BJ (cell line): ENCODE measurements at regions not wholly inside any gene's neighbourhood (a gene's known extent, or its start where the extent isn't known, plus 50 kb on each side); places are given as distances from the start of the nearest gene placed in this dataset.

Experiments used
- CTCF ChIA-PET: fragments of 350-600 bp; formaldehyde crosslinking; extraction: SDS; loops from one replicate; lab custom pipeline; 2021; ENCODE audit warnings: antibody characterized with exemption, inconsistent platforms; lab: Yijun Ruan, JAX
- POLR2A ChIA-PET: fragments of 300-600 bp; sonication (Branson Sonifier 250); formaldehyde crosslinking; extraction: SDS; loops from one replicate; lab custom pipeline; 2021; ENCODE audit warnings: antibody characterized with exemption; lab: Charles Lee
- DNase-seq: peaks from one replicate; pipeline ENCODE4 v3.0.0-alpha.2; 2011; ENCODE audit warnings: low read depth
- H3K27me3 ChIP-seq: 2 replicates; pipeline ENCODE4 v1.6.0; 2011; ENCODE audit warnings: low read length; ENCODE audit not compliant: control insufficient read depth, insufficient read depth
- H3K36me3 ChIP-seq: 2 replicates; pipeline ENCODE4 v1.5.1; 2011; ENCODE audit warnings: low read length; ENCODE audit not compliant: control insufficient read depth, insufficient read depth
- H3K4me3 ChIP-seq: 2 replicates; pipeline ENCODE4 v1.5.1; 2011; ENCODE audit warnings: low read depth, mild to moderate bottlenecking, control low read depth, low read length
- TF ChIP-seq, protein P1 (sequence below): IDR thresholded peaks from 2 replicates; pipeline ENCODE4 v1.5.1; 2011; ENCODE audit warnings: low read depth, mild to moderate bottlenecking, control low read depth, inconsistent platforms, low read length, moderate library complexity; ENCODE audit not compliant: insufficient read depth

DNA sequence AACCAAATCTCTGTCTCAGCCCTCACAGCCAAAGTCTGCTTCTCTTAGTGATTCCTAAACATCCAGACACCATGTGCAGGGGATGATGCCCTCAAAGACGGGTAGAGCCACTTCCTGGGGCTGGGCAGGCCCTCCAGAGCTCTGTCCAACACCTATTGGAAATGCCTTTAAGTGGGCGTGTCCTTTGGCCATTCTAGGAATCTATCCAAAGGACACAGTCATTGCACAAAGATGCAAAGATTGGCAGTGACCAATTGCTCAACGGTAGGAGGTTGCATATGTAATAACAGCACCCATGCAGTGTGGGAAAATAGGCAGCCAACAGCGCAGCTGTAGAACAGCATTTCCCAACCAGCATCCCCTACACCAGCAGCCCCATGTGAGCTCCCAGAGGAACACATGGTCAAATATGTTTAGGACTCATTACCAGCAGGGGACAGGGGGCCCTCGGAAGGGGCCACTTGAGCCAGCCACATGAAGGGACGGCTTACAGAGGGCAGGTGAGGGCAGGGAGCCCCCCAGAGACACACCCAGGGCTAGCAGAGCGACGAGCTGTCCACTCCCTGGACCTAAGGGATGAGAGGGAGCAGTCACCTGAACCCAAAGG lies 142.8 kb upstream of the IQSEC1 start:
- H3K27me3 ChIP-seq, result no peaks in the 10 kb centered on the region
- ChIA-PET POLR2A (no interaction called here), CTCF (no interaction called here)
- no peak overlapping the region for H3K4me3 ChIP-seq
- H3K36me3 ChIP-seq, result no peaks in the 10 kb centered on the region
- TF ChIP-seq, protein P1, sequence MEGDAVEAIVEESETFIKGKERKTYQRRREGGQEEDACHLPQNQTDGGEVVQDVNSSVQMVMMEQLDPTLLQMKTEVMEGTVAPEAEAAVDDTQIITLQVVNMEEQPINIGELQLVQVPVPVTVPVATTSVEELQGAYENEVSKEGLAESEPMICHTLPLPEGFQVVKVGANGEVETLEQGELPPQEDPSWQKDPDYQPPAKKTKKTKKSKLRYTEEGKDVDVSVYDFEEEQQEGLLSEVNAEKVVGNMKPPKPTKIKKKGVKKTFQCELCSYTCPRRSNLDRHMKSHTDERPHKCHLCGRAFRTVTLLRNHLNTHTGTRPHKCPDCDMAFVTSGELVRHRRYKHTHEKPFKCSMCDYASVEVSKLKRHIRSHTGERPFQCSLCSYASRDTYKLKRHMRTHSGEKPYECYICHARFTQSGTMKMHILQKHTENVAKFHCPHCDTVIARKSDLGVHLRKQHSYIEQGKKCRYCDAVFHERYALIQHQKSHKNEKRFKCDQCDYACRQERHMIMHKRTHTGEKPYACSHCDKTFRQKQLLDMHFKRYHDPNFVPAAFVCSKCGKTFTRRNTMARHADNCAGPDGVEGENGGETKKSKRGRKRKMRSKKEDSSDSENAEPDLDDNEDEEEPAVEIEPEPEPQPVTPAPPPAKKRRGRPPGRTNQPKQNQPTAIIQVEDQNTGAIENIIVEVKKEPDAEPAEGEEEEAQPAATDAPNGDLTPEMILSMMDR, result no peak
- DNase-seq, result peak; percentile 6

DNA sequence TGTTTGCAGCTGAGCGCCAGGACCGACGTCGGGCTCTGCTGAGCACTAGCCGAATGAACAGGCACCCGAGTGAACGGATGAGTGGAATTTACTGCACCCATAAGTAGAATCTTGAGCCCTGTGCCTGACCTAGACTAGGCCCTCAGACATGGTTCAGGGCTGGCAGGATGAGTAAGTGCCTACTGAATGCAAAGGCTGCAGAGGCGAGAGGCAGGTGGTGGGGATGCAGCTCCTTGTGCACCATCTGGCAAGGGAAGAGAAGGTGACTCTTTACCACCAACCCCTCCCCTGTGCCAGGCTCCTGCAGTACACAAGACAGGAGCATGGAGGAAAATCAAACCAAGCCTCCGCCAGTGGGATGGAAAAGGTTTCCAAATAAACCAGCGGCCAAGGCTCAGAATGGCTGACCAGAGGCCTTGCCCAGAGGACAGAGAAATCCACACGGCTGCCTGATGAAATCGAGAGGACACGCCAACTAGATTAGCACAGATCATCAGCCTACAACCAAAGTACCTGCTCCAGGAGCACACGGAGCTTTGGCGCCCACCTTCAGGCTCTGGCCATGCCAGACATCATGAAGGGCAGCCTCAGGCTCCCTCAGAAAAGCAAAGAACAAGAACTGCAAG lies 141.7 kb upstream of the IQSEC1 start:
- Histone ChIP-seq H3K27me3 (no peaks in the 10 kb centered on the region), H3K36me3 (no peaks in the 10 kb centered on the region), H3K4me3 (no peak overlapping the region)
- ChIA-PET CTCF (no interaction called here), POLR2A (no interaction called here)
- TF ChIP-seq, protein P1, result no peak
- no peak for DNase-seq

DNA sequence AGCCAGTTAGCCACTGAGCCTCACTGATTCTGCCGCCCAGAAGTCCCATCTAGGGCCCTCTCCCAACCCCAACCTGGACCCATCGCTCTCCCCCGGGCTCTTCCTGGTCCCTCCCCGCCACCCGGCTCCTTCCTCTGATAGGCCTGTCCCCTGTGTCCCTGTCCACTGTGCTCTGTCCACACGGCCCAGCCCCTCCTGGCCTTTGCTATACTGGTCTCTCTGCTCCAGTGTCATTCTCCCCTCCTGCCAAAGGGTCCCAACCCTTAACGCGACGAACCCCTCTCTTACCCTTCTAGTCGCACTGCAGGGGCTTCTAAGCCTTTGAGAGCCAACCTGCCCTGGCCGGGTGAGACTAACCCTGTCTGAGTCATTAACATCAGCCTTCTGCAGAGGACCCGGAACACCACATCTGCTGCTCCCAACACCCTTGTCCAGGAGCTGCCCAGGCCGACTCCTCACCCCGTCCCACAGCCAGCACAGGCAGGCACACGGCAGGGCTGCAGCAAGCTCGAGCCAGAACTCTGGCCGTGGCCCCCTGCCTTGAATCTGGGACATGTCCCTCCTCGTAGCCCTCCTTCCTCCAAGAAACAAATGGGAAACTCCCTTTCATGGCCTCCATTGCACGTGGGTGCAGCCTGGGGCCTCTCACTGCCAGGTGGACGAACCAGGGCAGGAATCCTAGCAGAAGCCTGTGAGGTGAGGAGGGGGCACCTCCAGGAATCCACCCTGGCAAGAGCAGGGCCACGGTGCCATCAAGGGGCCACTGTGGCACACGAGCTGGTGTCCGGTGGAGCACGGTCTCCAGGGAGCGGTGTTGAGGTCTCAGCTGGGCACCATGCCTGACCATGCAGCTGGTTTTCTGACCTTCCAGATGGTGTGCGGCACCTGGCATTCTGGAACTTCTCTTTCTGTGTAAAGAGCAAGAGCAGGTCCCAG lies 140.9 kb upstream of the IQSEC1 start:
- POLR2A ChIA-PET, result no interaction called here
- TF ChIP-seq, protein P1, result no peak
- Histone ChIP-seq H3K27me3 (no peaks in the 10 kb centered on the region), H3K4me3 (no peak overlapping the region), H3K36me3 (no peaks in the 10 kb centered on the region)
- no peak for DNase-seq
- CTCF ChIA-PET, result no interaction called here

DNA sequence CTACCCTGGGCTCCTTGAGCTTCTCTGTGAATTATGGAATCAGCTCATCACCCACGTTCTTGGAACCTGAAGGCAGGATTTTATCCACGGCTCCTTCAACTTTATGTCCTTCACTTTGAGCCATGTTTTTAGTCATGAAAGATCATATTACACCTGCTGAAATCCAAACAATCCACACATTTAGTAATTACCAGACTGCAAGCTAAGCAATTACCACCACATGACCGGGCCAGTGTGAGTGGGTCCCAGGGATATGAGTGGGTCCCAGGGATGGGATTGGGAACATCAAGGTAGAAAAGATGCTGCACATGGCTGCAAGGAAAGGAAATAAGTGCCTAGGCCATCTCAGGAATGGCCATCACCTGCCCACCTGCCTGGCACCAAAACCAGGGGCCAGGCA lies 140.3 kb upstream of the IQSEC1 start:
- TF ChIP-seq, protein P1, result no peak
- ChIA-PET POLR2A (no interaction called here), CTCF (no interaction called here)
- H3K27me3 ChIP-seq, result no peaks in the 10 kb centered on the region; the same call in 1 of the 2 replicates
- H3K4me3 ChIP-seq, result no peak overlapping the region
- DNase-seq, result no peak
- H3K36me3 ChIP-seq, result no peaks in the 10 kb centered on the region

DNA sequence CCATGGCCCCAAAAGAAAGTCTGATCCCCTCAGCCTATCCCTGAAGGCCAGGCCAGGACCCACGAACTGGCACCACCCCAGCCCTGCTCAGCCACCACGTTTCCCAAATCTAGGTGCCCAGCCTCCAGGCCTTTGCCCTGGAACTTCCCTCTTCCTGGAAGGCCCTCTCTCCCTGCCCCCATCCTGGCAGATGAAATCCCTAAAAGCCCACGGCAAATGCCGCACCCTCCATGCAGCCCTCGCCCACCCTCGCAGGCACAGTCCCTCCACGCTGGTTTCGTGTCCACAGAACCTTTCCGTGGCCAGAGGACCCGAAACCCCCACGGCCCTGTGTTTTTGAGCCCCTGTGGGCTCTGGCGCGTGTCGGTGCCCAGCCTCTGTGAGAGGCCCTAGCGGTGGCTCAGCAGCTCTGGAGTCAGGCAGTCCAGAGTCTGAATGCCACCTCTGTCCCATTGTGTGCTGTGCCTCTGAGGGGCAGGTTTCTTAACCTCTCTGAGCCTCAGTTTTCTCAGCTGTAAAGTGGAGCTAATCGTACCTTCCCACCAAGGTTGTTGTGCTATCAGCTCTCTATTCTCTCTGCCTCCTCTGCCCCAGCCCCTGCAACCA lies 138.5 kb upstream of the IQSEC1 start:
- TF ChIP-seq, protein P1, result no peak
- ChIA-PET CTCF (no interaction called here), POLR2A (no interaction called here)
- Histone ChIP-seq H3K36me3 (no peaks in the 10 kb centered on the region), H3K27me3 (no peaks in the 10 kb centered on the region; the same call in 1 of the 2 replicates), H3K4me3 (no peak overlapping the region)
- no peak for DNase-seq
